DMS 273 treated with DMSO at 0.1 percent for 48 hours (cell line): ENCODE measurements at regions not wholly inside any gene's neighbourhood (a gene's known extent, or its start where the extent isn't known, plus 50 kb on each side); places are given as distances from the start of the nearest gene placed in this dataset.
"Not testable (repeated sequence)": the region's sequence is repeated elsewhere in the genome, so short reads cannot be mapped to it uniquely, and the experiment has no call there.

ENCODE experiments used
- DNase-seq: peaks from one replicate; lab custom pipeline; 2025; lab: John Stamatoyannopoulos, UW

DNA sequence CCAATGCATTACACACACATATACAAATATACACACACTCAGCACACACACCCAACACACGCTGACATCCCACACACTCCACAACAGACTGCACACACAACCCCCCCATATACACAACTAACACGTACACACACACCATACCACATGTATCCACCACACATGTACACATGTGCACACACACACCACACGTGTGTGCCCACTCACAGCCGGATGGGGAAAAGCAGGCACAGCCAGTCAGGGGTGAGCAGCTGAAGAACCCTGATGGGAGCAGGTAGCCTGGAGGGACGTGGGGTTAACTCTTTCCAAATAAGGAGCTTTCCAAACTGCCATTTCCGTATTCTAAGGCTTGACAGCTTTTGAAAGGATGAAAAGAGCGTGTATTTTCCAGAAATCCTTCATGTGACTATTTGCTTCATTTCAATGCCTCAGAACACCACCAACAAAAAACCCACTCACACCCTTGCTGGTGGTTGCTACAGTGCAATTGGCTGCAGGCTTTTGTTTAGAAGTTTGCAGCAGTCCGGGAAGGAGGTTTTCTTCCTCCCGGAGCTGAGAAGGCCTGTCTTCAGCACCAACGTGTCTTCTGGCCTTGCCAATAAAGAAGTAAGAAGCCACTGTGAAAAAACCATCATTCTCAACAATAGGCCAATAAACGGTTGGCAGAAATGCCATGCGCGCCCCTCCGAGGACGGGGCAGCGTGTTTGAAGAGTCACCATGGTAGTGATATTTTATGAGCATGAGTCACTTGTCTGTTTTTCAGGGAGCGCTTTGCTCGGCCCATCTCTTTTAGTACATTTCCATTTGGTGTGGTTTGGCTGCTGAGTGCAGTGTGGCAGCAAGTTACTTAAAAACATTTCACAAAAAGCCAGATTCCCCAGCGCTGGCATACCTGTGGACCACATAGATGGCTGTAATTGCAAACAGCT, 131.3 kb upstream of the GMDS start:
- DNase-seq, result no peak

DNA sequence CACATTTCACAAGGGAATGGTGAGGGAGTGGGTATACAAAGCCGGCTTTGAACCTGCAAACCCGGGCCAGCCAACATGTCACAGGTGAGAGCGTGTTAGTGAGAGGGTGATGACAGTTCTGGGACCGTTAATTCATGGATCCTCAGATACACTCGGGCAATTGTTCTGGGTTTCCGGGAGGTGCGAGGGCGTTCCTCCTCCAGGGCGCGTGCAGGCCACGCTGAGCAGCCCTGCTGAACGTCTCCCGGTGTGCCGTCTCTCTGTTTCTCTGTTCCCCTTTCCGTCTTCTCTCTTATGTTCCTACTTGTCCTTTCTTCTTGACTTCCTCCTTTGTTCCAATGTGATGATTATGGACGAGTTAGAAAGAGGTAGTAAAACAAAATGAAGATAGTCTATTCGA, 130.0 kb upstream of the GMDS start:
- no peak for DNase-seq

DNA sequence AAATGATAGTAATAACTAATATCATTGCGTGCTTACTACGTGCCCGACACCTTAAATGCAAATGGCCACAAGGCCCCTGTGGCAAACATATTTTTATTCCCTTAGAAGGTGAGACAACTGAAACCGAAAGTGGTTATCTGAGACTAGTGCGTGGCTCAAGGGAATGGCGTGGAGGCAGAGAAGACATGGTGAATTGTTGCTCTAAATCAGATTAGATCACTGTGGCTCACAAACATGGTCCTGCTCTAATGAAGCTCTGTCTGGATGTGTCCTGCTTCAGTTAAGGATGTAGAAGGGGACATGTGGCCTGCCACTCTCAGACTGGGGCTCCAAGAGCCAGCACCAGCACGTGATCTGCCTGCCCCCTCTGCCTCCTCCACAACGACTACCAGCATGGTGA, 124.2 kb upstream of the GMDS start:
- no peak for DNase-seq

DNA sequence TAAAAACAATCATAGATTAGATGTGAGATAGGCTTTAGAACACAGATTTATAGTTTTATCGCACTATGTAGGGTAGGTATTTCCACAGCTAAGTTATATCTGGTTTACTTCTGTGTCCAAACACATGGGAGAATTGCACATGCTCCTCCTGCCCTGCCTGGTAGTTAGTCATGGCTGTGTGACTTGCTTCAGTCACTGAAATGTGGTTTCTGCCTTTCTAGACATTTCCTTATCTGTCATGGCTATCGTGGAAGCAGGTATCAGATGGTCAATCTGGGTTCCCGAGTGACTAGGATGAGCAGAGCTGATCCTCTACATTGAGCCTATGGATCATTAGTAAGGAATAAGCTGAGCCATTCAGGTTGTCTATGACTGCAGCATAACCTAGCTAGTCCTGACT, 117.8 kb upstream of the GMDS start:
- DNase-seq, result no peak

DNA sequence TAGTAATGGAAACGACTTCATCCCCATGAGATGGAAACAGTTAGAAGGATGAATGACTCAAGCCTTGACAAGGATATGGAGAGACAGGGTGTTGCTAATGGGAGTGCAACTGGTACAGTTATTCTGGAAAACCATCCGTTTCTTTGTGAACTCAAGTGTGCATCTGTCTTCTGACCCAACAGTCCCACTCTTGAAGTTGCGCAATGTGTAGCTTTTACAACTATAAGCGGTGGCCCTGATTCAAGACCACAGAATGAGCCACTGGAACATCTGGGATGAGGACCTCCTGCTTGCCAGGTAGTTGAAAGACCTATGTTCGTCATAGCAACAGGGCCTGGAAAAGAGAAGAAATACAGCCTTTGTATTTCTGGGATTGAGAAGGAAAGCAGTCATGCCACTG, 115.8 kb upstream of the GMDS start:
- no peak for DNase-seq

DNA sequence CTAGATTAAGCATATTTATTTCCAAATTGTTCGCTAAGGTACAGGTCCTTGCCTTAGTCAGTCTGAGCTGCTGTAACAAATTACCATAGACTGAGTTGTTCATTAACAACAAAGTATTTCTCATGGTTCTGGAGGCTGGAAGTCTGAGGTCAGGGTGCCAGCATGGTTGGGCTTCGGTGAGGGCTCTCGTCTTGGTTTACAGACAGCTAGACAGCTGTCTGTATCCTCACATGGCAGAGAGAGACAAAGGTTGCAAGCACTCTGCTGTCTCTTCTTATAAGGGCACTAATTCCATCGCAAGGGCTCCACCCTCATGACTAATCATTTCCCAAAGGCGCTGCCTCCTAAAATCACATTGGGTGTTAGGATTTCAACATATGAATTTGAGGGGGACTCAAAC, 115.3 kb upstream of the GMDS start:
- DNase-seq, result no peak

DNA sequence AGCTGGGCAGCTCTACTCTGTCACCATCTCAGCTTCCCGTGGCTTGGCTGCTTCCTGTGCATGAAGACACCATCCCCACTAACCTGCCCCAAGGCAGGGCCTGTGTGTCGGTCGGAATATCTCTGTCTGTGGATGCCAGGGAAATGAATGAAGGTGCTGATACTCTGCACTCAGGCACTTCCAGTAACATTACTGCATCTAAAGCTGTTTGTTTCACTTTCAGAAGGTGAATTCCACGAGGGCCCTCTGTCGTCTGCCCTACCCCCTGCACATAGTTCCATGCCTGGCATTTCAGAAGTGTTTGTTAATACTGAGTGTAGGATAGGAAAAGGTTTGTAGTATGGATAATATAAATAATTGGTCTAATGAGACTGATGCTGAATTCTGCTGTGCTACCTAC, 114.7 kb upstream of the GMDS start:
- no peak for DNase-seq

DNA sequence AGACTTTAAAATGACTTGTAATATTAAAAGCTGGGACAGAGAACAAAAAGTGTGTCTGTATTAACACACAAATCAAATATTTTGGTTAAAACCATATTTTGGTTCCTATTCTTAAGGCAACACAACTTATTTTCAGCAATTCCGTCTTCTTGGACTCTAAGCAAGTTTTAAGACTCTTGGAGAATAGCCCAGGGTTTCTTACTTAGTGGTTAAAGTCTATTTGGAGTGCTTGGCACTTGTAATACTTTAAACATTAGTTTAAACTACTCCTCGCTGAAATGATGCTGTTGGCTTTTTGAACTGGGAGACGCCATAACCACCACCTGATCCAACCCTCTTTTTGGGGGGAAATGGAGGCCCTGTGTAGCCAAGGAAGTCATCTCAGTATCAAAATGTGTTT, 109.7 kb upstream of the GMDS start:
- DNase-seq, result no peak

DNA sequence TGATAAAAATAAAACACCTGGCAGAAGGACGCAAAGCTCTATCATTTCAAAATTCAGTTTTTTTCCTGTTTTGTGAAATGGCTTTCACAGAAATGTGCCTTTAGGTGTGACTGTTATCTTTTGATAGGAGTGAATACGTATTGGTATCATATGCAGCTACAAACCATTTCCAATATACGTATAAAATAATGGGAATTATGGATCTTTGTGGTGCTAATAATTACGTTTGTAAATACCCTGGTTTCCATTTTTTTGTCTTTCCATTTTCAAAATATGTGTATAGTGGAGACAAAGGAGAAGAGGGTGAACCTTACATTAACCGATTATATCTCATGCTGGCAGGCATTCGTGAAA, 108.7 kb upstream of the GMDS start:
- no peak for DNase-seq

DNA sequence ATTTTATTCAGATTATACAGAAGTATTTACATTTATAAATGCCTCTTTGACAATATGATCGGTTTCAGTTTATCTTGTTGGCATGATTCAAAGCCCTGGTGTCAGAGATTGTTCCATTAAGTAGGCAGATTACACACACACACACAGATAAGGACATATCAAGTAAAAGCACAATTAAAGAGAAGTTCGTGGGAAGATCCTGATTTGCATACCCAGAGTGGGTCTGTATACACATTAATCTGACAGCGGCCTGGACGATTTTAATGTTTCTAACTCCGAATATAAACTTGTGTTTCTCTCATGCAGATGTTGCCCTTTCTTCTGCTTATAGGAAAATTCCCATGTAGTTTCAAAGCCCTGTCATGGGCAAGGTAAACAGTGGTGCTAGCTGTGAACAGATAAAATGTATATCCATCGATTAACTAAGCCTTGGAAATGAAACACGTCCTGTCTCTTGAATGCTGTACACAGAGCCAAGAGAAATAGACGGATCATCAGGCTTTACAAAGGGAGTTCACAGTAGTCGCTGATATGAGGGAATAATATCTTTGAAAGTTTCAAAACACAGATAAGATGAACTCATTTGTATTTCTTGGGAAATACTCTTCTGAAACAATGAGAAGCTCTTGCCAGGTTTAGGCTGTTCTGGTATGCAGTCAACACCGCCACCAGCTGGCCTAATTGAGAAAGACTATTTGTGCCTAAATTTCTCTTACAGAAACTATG, 108.2 kb upstream of the GMDS start:
- peak; percentile 13 for DNase-seq

DNA sequence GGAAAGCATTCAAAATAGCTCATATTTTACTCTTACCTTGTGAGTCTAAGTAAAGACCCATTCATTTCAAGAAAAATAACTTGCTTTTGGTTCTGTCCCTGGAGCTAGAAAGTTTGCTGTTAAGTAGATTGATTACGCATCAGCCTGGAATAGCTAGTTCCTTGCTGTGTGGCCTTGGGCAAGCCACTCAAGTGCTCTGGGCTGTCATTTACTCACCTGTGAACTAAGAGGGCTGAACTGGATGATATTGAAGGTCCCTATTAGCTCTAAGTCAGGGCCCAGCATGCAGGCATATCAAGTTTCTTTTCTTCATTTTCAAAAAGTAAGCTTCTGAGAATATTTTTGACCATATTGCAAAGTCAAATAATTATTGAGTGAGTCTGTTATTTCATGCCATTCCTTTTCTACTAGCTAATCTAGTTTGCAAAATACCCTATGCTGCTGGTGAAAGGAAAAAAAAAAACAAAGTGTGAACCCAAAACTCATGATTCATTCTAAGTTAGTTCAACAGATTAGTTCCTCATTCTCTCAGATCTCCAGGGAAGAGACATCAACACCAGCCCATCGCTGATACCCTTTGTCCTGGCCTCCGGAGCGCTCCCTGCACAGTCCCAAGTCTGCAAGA, 106.5 kb upstream of the GMDS start:
- DNase-seq, result no peak

DNA sequence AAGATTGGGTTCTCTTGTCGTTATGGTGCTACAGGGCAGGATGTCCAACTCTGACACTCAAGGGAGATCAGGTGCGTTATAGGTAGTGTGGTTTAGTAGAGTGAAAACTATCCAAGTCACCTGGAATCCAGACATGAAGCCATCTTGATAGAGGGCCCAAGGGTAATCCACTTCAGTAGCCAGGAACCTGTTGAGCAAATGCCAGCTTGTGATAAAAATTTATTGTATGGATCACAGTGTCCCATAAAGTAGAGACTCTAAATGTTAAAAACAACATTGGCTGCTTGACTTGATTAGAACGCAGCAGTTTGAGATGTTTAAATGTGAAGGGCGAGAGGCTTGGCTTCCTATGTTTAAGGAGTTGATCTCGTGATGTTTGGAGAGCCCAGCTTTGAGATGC, 105.7 kb upstream of the GMDS start:
- no peak for DNase-seq

DNA sequence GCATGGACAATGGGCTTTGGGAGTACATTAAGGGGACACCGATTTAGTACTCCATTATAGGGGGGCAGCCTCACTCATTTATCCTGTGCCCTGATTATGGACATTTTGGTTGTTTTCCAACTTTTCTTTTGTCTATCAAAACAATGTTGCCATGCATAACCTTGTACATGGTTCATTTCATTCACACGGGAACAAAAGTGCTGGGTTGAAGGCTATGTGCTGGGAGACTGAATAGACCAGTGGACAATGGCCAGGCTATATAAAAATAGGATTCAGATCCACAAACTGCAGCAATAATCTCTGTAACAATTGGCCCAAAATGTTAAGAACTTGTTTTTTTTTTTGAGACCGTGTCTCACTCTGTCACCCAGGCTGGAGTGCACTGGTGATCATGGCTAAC, 100.7 kb upstream of the GMDS start:
- no peak for DNase-seq

DNA sequence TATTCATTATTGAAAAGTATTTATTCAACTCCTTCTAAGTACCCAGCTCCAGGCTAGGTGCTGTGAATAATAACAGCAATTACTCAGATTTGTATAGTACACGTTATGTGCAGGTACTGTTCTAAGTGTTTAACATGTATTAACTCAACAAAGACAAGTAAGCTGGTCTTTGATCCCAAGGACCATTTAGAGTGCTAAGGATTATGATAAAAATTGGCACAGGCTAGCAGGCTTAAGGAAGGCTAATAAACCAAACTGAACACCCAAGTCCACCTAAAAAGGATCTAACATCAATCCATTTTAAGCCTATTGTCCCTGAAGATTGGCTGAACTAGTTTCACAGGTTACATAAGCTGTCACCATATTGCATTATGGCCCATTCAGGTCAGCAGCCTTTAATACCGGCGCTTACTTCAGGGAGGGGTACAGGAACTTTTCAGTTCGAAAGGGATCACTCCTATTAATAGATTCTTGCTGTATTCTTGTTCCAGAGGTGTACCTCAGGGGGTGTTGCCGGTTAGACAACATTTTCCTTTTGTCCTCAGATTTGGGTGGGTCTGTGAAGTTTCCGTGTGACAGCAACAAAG, 99.0 kb upstream of the GMDS start:
- no peak for DNase-seq

DNA sequence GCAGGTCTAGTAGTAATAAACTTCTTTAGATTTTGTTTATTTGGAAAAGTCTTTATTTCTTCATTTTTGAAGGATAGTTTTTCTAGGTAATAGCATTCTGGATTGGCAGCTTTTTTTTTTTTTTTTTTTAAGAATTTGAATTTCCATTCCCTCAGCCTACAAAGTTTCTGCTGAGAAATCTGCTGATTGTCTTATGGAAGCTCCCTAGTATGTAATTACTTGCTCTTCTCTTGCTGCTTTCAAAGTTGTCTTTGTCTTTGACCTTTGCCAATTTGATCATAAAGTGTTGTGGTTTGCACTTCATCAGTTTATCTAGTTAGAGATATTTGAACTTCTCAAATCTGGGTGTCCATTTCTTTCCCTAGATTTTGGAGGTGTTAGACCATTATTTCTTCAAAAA, 82.2 kb upstream of the GMDS start:
- DNase-seq, result no peak

DNA sequence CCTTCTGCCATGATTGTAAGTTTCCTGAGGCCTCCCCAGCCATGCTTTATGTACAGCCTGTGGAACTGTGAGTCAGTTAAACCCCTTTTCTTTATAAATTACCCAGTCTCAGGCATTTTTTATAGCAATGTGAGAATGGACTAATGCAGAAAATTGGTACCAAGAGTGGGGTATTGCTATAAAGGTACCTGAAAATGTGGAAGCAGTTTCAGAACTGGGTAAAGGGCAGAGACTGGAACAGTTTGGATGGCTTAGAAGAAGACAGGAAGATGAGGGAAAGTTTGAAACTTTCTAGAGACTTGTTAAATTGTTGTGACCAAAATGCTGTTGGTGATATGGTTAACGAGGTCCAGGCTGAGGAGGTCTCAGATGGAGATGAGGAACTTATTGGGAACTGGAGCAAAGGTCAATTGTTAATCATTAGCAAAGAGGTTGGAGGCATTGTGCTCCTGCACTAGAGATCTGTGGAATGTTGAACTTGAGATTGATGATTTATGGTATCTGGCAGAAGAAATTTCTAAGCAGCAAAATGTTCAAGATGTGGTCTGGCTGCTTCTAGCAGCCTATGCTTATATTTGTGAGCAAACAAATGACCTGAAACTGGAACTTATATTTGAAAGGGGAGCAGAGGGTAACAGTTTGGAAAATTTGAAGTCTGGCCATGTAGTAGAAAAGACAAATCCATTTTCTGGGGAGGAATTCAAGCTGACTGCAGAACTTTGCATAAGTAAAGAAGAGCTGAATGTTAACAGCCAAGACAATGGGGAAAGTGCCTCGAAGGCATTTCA, 79.0 kb upstream of the GMDS start:
- no peak for DNase-seq

DNA sequence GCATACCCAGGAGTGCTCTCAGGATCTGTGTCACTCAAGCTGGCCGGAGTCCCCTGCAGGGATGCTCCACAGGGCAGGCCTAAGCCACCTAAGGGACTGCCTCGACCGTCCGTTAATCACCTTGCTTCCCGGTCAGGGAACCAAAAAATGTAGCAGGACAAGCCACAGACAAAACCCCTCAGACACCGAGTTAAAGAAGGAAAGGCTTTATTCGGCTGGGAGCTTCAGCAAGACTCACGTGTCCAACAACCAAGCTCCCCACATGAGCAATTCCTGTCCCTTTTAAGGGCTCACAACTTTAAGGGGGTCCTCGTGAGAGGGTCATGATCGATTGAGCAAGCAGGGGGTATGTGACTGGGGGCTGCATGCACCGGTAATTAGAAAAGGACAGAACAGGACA, 72.1 kb upstream of the GMDS start:
- DNase-seq, result not testable (repeated sequence)

DNA sequence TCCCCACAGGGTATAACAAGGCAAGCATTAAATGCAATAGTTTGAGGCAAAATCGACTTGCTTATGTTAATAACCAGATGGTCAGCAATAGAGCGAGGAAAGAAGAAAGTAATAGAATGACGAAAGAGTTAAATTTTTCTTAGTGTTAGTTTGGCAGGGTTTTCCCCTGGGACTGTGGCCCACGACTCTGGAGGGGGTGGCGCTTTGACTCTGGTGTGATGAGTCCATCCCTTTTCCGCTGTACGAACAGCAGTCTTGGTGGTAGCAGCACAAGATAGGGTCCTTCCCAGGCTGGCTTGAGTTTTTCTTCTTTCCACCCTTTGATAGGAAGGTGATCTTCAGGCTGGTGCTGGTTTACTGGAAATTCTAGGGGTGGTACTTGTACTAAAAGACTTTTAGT, 69.2 kb upstream of the GMDS start:
- DNase-seq, result no peak

DNA sequence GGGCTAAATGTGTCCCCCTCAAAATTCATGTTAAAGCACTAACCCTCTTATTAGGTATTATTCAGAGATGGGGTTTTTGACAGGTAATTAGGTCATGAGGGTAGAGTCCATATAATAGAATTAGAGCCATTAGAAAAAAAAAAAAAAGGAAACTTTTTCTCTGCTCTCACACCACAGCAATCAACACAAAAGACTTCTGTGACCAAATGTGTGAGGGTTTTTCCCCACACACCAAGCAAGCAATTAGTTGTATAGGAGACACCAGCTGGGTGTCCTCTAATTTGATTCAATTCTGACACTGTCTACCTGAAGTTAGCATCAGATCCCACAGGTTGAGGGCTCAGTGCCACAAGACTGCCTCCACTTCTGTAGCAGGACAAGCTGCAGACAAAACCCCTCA, 64.6 kb upstream of the GMDS start:
- no peak for DNase-seq

DNA sequence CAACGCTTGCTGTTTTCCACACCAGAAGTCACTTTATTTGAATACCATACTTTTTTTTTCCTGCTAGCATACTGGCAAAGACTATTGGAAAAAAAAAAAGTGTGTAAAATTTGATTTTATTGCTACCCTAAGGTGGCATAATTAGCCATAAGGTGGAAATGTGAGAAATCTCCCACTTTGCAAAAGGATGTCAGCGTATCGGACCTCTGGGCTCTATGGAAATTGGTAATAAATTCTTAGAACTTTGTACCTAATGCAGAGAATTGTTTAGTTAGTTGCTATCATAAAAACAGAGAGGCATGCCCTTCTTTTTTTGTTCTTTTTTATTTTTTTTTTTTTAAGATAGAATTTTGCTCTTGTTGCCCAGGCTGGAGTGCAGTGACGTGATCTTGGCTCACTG, 63.7 kb upstream of the GMDS start:
- DNase-seq, result no peak

DNA sequence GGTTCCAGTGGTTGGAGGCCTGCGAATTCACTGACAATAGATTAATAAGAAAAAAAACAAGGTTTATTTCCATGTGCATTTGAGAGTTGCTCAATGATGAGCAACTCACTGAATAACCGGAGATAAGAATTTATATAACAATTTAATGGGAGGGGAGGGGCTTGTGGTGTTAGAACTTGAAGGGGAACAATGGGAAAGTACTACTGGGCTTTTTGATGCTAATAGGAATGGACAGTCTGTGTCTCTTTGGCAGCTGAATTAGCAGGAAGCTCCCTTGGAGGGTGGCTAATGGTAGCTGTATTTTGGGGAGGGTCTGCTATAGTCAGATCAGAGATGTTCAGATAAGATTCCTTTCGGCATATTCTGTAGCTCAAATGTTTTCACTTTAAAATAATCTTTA, 62.4 kb upstream of the GMDS start:
- DNase-seq, result no peak

DNA sequence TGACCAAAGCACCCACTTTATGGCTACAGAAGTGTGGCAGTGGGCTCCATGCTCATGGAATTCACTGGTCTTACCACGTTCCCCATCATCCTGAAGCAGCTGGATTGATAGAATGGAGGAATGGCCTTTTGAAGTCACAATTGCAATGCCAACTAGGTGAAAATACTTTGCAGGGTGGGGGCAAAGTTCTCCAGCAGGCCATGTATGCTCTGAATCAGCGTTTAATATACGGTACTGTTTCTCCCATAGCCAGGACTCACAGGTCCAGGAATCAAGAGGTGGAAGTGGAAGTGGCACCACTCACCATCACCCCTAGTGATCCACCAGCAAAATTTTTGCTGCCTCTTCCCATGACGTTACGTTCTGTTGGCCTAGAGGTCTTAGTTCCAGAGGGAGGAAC, 60.5 kb upstream of the GMDS start:
- DNase-seq, result no peak
